SK-N-SH treated with all-trans-retinoic acid at 6 μM for 48 hours (cell line): ENCODE measurements at regions not wholly inside any gene's neighbourhood (a gene's known extent, or its start where the extent isn't known, plus 50 kb on each side); places are given as distances from the start of the nearest gene placed in this dataset.

ENCODE experiments used
- ATAC-seq: fragments of 200-7000 bp; cut with Tn5 transposase; 3 replicates; pipeline ENCODE4 v1.9.1; 2020; ENCODE audit warnings: mild to moderate bottlenecking, moderate library complexity
- ARNTL ChIP-seq: fragments of 450-650 bp; formaldehyde crosslinking; IDR thresholded peaks from 2 replicates; pipeline ENCODE4 v1.5.0; 2020; ENCODE audit warnings: low read depth, mild to moderate bottlenecking, moderate library complexity, borderline replicate concordance
- BACH2 ChIP-seq: fragments of 250-450 bp; sonication (Bioruptor Pico); IDR thresholded peaks from 2 replicates; pipeline ENCODE4 v1.9.0; 2021; ENCODE audit warnings: mild to moderate bottlenecking, borderline replicate concordance
- CSDC2 ChIP-seq: fragments of 250-450 bp; sonication (Bioruptor Pico); IDR thresholded peaks from 2 replicates; pipeline ENCODE4 v1.5.0; 2020; ENCODE audit warnings: mild to moderate bottlenecking, moderate library complexity
- ESRRG ChIP-seq: fragments of 250-450 bp; sonication (Bioruptor Pico); IDR thresholded peaks from 2 replicates; pipeline ENCODE4 v1.6.1; 2021; ENCODE audit warnings: mild to moderate bottlenecking
- OSR1 ChIP-seq: fragments of 250-450 bp; sonication (Bioruptor Pico); IDR thresholded peaks from 2 replicates; pipeline ENCODE4 v1.8.0; 2022; ENCODE audit warnings: moderate library complexity, mild to moderate bottlenecking, inconsistent platforms
- RARB ChIP-seq: fragments of 250-450 bp; sonication (Bioruptor Pico); IDR thresholded peaks from 2 replicates; pipeline ENCODE4 v1.8.0; 2021; ENCODE audit warnings: mild to moderate bottlenecking, moderate library complexity
- SNAI2 ChIP-seq: fragments of 250-450 bp; sonication (Bioruptor Pico); IDR thresholded peaks from 2 replicates; pipeline ENCODE4 v1.5.0; 2020; ENCODE audit warnings: mild to moderate bottlenecking, moderate library complexity
- TCF4 ChIP-seq: fragments of 250-450 bp; sonication (Bioruptor Pico); IDR thresholded peaks from 2 replicates; pipeline ENCODE4 v1.8.0; 2021; ENCODE audit warnings: mild to moderate bottlenecking, moderate library complexity, borderline replicate concordance
- TOX ChIP-seq: fragments of 250-450 bp; sonication (Bioruptor Pico); IDR thresholded peaks from 2 replicates; pipeline ENCODE4 v1.8.0; 2021; ENCODE audit warnings: mild to moderate bottlenecking, moderate library complexity, borderline replicate concordance
- ZC3H10 ChIP-seq: fragments of 250-450 bp; sonication (Bioruptor Pico); IDR thresholded peaks from 2 replicates; pipeline ENCODE4 v1.5.1; 2021; ENCODE audit warnings: mild to moderate bottlenecking, moderate library complexity
- ZFP3 ChIP-seq: fragments of 250-450 bp; sonication (Bioruptor Pico); IDR thresholded peaks from 2 replicates; pipeline ENCODE4 v1.5.0; 2020; ENCODE audit warnings: mild to moderate bottlenecking, moderate library complexity
- ZFP30 ChIP-seq: fragments of 450-650 bp; formaldehyde crosslinking; IDR thresholded peaks from 2 replicates; pipeline ENCODE4 v1.5.0; 2022; ENCODE audit warnings: mild to moderate bottlenecking, moderate library complexity
- ZNF565 ChIP-seq: fragments of 450-650 bp; formaldehyde crosslinking; conservative IDR thresholded peaks from 2 replicates; pipeline ENCODE4 v1.5.0; 2020; ENCODE audit warnings: low read depth, mild to moderate bottlenecking, moderate library complexity
- TF ChIP-seq, protein P1 (sequence below): fragments of 250-450 bp; sonication (Bioruptor Pico); IDR thresholded peaks from 2 replicates; pipeline ENCODE4 v1.5.0; 2020; ENCODE audit warnings: mild to moderate bottlenecking, moderate library complexity
- TF ChIP-seq, protein P2 (sequence below): fragments of 250-450 bp; sonication (Bioruptor Pico); IDR thresholded peaks from 2 replicates; pipeline ENCODE4 v1.8.0; 2020; ENCODE audit warnings: mild to moderate bottlenecking, moderate library complexity, borderline replicate concordance
- TF ChIP-seq, protein P3 (sequence below): fragments of 250-450 bp; sonication (Bioruptor Pico); IDR thresholded peaks from 2 replicates; pipeline ENCODE4 v1.5.1; 2020; ENCODE audit warnings: low read depth, mild to moderate bottlenecking, moderate library complexity
- TF ChIP-seq, protein P4 (sequence below): fragments of 250-450 bp; sonication (Bioruptor Pico); IDR thresholded peaks from 2 replicates; pipeline ENCODE4 v1.5.1; 2021; ENCODE audit warnings: mild to moderate bottlenecking, moderate library complexity

DNA sequence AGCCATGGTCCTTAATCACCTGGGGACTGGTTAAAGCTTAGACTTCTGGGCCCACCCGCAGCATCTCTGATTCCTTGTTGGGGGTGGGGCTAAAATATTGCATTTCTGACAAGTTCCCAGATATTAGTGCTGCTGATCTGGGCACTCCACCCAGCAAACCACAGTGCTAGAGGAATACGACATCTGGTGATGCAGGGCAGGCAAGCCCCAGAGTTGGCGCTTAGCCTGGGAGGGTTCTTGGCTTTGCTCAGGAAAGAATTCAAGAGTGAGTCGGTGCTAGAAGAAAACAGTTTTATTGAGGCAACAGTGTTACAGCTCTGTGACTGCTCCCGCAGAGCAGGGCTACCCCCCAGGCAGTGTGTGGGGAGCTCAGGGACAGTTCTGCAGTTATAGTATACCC is 210.7 kb downstream of the TFAP2C start (continued):
- TF ChIP-seq, protein P1, sequence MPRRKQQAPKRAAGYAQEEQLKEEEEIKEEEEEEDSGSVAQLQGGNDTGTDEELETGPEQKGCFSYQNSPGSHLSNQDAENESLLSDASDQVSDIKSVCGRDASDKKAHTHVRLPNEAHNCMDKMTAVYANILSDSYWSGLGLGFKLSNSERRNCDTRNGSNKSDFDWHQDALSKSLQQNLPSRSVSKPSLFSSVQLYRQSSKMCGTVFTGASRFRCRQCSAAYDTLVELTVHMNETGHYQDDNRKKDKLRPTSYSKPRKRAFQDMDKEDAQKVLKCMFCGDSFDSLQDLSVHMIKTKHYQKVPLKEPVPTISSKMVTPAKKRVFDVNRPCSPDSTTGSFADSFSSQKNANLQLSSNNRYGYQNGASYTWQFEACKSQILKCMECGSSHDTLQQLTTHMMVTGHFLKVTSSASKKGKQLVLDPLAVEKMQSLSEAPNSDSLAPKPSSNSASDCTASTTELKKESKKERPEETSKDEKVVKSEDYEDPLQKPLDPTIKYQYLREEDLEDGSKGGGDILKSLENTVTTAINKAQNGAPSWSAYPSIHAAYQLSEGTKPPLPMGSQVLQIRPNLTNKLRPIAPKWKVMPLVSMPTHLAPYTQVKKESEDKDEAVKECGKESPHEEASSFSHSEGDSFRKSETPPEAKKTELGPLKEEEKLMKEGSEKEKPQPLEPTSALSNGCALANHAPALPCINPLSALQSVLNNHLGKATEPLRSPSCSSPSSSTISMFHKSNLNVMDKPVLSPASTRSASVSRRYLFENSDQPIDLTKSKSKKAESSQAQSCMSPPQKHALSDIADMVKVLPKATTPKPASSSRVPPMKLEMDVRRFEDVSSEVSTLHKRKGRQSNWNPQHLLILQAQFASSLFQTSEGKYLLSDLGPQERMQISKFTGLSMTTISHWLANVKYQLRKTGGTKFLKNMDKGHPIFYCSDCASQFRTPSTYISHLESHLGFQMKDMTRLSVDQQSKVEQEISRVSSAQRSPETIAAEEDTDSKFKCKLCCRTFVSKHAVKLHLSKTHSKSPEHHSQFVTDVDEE, result no peak
- TF ChIP-seq ZNF565 (CRISPR knock-in tag) (no peak), OSR1 (no peak), ESRRG (no peak), CSDC2 (no peak), SNAI2 (no peak), RARB (CRISPR knock-in tag) (no peak), BACH2 (CRISPR knock-in tag) (no peak)

DNA sequence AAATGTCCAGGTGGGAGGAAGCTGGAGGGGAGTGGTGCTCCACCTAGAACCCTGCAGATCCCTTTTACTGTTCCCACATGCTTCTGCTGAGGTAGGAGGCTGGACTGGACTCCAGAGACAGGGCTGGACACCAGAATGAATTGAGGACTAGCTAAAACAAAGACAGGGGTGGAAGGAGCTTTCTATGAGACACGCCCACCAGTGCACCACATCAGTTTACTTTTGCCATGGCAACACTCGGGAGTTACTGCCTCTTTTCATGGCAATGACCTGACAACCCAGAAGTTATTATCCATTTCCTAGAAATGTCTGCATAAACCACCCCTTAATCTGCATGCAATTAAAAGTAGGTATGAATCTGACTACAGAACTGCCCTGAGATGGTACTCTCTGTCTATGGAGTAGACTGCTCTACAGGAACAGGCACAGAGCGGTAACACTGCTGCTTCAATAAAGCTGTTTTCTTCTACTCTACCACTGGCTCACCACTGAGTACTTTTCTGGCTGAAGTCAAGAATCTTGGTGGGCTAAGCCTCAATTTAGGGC is 211.7 kb downstream of the TFAP2C start:
- TF ChIP-seq TCF4 (CRISPR knock-in tag) (no peak), ESRRG (no peak), ZC3H10 (no peak), BACH2 (CRISPR knock-in tag) (no peak), ZNF565 (CRISPR knock-in tag) (no peak), OSR1 (no peak)
- TF ChIP-seq, protein P2, sequence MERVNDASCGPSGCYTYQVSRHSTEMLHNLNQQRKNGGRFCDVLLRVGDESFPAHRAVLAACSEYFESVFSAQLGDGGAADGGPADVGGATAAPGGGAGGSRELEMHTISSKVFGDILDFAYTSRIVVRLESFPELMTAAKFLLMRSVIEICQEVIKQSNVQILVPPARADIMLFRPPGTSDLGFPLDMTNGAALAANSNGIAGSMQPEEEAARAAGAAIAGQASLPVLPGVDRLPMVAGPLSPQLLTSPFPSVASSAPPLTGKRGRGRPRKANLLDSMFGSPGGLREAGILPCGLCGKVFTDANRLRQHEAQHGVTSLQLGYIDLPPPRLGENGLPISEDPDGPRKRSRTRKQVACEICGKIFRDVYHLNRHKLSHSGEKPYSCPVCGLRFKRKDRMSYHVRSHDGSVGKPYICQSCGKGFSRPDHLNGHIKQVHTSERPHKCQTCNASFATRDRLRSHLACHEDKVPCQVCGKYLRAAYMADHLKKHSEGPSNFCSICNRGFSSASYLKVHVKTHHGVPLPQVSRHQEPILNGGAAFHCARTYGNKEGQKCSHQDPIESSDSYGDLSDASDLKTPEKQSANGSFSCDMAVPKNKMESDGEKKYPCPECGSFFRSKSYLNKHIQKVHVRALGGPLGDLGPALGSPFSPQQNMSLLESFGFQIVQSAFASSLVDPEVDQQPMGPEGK (CRISPR knock-in tag), result no peak
- TF ChIP-seq, protein P3, sequence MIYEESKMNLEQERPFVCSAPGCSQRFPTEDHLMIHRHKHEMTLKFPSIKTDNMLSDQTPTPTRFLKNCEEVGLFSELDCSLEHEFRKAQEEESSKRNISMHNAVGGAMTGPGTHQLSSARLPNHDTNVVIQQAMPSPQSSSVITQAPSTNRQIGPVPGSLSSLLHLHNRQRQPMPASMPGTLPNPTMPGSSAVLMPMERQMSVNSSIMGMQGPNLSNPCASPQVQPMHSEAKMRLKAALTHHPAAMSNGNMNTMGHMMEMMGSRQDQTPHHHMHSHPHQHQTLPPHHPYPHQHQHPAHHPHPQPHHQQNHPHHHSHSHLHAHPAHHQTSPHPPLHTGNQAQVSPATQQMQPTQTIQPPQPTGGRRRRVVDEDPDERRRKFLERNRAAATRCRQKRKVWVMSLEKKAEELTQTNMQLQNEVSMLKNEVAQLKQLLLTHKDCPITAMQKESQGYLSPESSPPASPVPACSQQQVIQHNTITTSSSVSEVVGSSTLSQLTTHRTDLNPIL (CRISPR knock-in tag), result no peak
- no peak for ATAC-seq

DNA sequence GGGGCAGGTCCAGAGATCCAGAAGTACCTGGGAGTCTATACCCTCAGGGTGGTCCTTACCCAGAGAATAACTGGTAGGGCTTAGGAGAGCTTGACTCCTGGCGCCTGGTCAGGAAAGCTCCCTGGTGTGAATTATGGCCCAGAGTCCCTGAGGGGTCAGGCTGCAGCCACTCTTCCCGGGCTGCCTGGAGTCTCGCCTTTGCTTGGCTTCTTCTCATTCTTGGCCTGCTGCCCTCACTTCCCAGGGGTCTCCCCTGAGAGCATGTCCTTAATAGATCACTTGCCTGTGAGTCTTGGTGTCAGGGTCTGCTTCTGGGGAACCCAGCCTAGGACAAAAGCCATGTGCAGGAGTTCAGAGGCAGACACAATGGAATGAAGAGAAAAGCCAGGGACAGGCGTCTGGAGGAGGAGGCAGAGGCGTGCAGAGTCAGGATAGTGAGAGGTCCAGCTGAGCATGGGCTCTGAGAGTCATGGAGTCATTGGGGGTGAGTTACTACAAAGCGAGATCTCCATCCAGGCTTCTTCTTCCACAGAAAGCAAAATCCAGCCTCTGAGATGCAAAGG is 212.3 kb downstream of the TFAP2C start:
- no peak for ATAC-seq
- TF ChIP-seq, protein P4, sequence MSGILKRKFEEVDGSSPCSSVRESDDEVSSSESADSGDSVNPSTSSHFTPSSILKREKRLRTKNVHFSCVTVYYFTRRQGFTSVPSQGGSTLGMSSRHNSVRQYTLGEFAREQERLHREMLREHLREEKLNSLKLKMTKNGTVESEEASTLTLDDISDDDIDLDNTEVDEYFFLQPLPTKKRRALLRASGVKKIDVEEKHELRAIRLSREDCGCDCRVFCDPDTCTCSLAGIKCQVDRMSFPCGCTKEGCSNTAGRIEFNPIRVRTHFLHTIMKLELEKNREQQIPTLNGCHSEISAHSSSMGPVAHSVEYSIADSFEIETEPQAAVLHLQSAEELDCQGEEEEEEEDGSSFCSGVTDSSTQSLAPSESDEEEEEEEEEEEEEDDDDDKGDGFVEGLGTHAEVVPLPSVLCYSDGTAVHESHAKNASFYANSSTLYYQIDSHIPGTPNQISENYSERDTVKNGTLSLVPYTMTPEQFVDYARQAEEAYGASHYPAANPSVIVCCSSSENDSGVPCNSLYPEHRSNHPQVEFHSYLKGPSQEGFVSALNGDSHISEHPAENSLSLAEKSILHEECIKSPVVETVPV (CRISPR knock-in tag), result no peak
- no peak for TF ChIP-seq ARNTL (CRISPR knock-in tag)
- TF ChIP-seq, all 23 proteins: peak for 0

DNA sequence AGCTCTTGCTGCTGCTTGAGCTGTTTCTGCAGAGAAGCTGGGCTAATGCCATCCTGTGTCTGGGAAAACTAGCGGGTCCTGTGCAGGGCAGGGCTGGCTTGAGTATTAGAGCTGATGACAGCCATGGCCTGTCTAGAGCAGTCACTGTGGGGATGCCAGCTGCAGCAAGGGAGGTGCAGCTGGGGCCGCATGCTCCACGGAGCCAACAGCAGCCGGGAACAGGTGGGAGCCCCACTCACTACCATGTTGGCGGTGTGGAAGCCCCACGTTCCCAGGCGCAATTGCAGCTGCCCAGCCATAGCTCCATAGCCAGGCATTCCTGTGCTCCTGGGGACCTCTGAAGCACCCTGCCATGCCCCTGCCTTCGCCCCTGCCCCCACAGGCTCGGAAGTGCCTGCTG is 212.9 kb downstream of the TFAP2C start:
- ATAC-seq, result no peak
- TF ChIP-seq TOX (CRISPR knock-in tag) (no peak), TCF4 (CRISPR knock-in tag) (no peak), BACH2 (CRISPR knock-in tag) (no peak), ZFP3 (CRISPR knock-in tag) (no peak), SNAI2 (no peak)
- TF ChIP-seq, protein P4 (CRISPR knock-in tag), result no peak

DNA sequence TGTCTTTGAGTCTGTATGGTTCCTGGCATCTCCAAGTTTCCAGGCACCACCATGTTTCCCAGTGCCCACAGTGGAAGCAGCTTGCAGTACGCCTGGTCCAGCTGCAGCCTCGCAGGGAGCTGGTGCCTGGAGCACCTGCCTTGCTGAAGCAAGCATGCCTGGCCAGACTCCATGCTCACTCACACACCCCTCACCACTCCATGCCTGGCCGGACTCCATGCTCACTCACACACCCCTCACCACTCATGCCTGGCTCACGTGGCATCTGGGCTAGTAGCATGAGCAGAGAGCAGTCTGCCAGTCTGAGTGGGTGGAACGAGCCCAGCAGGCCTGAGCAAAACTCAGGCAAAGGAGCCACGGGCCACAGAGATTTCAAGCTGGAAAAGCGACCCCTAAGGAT is 214.3 kb downstream of the TFAP2C start:
- ATAC-seq, result no peak

More for the DNA sequence above, 214.3 kb downstream of the TFAP2C start:
- TF ChIP-seq ZFP30 (no peak), ZC3H10 (no peak)
